ENCODE measurements at regions not wholly inside any gene's neighbourhood (a gene's known extent, or its start where the extent isn't known, plus 50 kb on each side); places are given as distances from the start of the nearest gene placed in this dataset.
"Not testable (repeated sequence)": the region's sequence is repeated elsewhere in the genome, so short reads cannot be mapped to it uniquely, and the experiment has no call there.

GRCh38 chr11:87589082-87589481 lies 551.3 kb downstream of the TMEM135 start:
- H3K36me3 ChIP-seq, result no peaks in the 10 kb centered on the region
- H3K27me3 Mint-ChIP-seq (ENCODE audit: insufficient read depth, low read depth), result no peaks in the 10 kb centered on the region
- H3K27ac ChIP-seq, result no peak overlapping the region
- H3K9me3 Mint-ChIP-seq, result peaks cover 16% of the 10 kb centered on the region
- H3K9me3 ChIP-seq (ENCODE audit: low read depth), result no peaks in the 10 kb centered on the region
- no peak overlapping the region for H3K9ac ChIP-seq
- no peaks in the 10 kb centered on the region for H3F3A ChIP-seq (ENCODE audit: low read depth)
- no peak overlapping the region for H3K4me3 ChIP-seq
- no peaks in the 10 kb centered on the region for H3K27me3 ChIP-seq
- H3K4me1 Mint-ChIP-seq, result no peaks in the 10 kb centered on the region
- no peak overlapping the region for H3K4me3 Mint-ChIP-seq
- no peaks in the 10 kb centered on the region for H3K79me2 ChIP-seq (ENCODE audit: low read depth)
- H4K20me1 ChIP-seq (ENCODE audit: low read depth), result no peaks in the 10 kb centered on the region
- no peak for DNase-seq (ENCODE audit: low spot score)
- no peak overlapping the region for H2AFZ ChIP-seq (replicated peaks)
- H3K36me3 Mint-ChIP-seq, result no peaks in the 10 kb centered on the region
- H3K27ac Mint-ChIP-seq, result no peak overlapping the region
- no peak for TF ChIP-seq EZH2phosphoT487 (IDR thresholded peaks at IDR 0.05)
- no peak for TF ChIP-seq EZH2 (IDR thresholded peaks at IDR 0.05)
- TF ChIP-seq CTCF (IDR thresholded peaks at IDR 0.05), result no peak
- H3K4me1 ChIP-seq, result no peaks in the 10 kb centered on the region
- H3K4me2 ChIP-seq, result no peak overlapping the region

GRCh38 chr11:87585613-87586012 lies 547.9 kb downstream of the TMEM135 start:
- H3K9me3 ChIP-seq (ENCODE audit: low read depth); DNase-seq (ENCODE audit: low spot score); H3K36me3 Mint-ChIP-seq; H3K27ac Mint-ChIP-seq; H3K9me3 Mint-ChIP-seq; H3K27ac ChIP-seq; H3K4me1 Mint-ChIP-seq; H3K4me3 Mint-ChIP-seq; H3F3A ChIP-seq (ENCODE audit: low read depth); H4K20me1 ChIP-seq (ENCODE audit: low read depth); H2AFZ ChIP-seq (replicated peaks); H3K4me3 ChIP-seq; H3K27me3 Mint-ChIP-seq (ENCODE audit: insufficient read depth, low read depth); H3K79me2 ChIP-seq (ENCODE audit: low read depth); H3K4me2 ChIP-seq; H3K9ac ChIP-seq; H3K4me1 ChIP-seq; H3K27me3 ChIP-seq; H3K36me3 ChIP-seq: not testable (repeated sequence)

GRCh38 chr11:87583931-87584330 lies 546.2 kb downstream of the TMEM135 start:
- TF ChIP-seq EZH2phosphoT487 (IDR thresholded peaks at IDR 0.05) (no peak), CTCF (IDR thresholded peaks at IDR 0.05) (no peak), EZH2 (IDR thresholded peaks at IDR 0.05) (no peak)
- no peaks in the 10 kb centered on the region for H3K9me3 Mint-ChIP-seq
- no peak for DNase-seq (ENCODE audit: low spot score)
- no peaks in the 10 kb centered on the region for H3K27me3 ChIP-seq
- no peaks in the 10 kb centered on the region for H3K36me3 Mint-ChIP-seq
- H3K79me2 ChIP-seq (ENCODE audit: low read depth), result no peaks in the 10 kb centered on the region
- no peak overlapping the region for H3K4me3 ChIP-seq
- H3F3A ChIP-seq (ENCODE audit: low read depth), result no peaks in the 10 kb centered on the region
- H3K27ac Mint-ChIP-seq, result no peak overlapping the region
- no peaks in the 10 kb centered on the region for H3K36me3 ChIP-seq
- no peaks in the 10 kb centered on the region for H4K20me1 ChIP-seq (ENCODE audit: low read depth)
- H3K4me1 Mint-ChIP-seq, result peaks cover 2% of the 10 kb centered on the region
- no peak overlapping the region for H3K4me2 ChIP-seq
- no peak overlapping the region for H3K4me3 Mint-ChIP-seq
- no peaks in the 10 kb centered on the region for H3K4me1 ChIP-seq
- H3K9ac ChIP-seq, result no peak overlapping the region
- H3K9me3 ChIP-seq (ENCODE audit: low read depth), result no peaks in the 10 kb centered on the region
- no peak overlapping the region for H2AFZ ChIP-seq (replicated peaks)
- H3K27ac ChIP-seq, result no peak overlapping the region
- H3K27me3 Mint-ChIP-seq (ENCODE audit: insufficient read depth, low read depth), result no peaks in the 10 kb centered on the region

GRCh38 chr11:87575088-87575487 lies 537.4 kb downstream of the TMEM135 start:
- DNase-seq (ENCODE audit: low spot score), result no peak
- H3K4me1 Mint-ChIP-seq, result peaks cover 12% of the 10 kb centered on the region
- H3K9me3 ChIP-seq (ENCODE audit: low read depth), result no peaks in the 10 kb centered on the region
- H3K79me2 ChIP-seq (ENCODE audit: low read depth), result no peaks in the 10 kb centered on the region
- peak overlapping the region; percentile 59 for H3K27ac Mint-ChIP-seq
- no peaks in the 10 kb centered on the region for H3K4me1 ChIP-seq
- no peak overlapping the region for H3K9ac ChIP-seq
- no peaks in the 10 kb centered on the region for H3F3A ChIP-seq (ENCODE audit: low read depth)
- no peak overlapping the region for H3K4me3 Mint-ChIP-seq
- no peak for TF ChIP-seq EZH2phosphoT487 (IDR thresholded peaks at IDR 0.05)
- no peak for TF ChIP-seq EZH2 (IDR thresholded peaks at IDR 0.05)
- no peak for TF ChIP-seq CTCF (IDR thresholded peaks at IDR 0.05)
- no peaks in the 10 kb centered on the region for H3K9me3 Mint-ChIP-seq
- H3K36me3 Mint-ChIP-seq, result no peaks in the 10 kb centered on the region
- H3K27me3 Mint-ChIP-seq (ENCODE audit: insufficient read depth, low read depth), result no peaks in the 10 kb centered on the region
- H4K20me1 ChIP-seq (ENCODE audit: low read depth), result no peaks in the 10 kb centered on the region
- H3K27ac ChIP-seq, result no peak overlapping the region
- no peaks in the 10 kb centered on the region for H3K36me3 ChIP-seq
- no peaks in the 10 kb centered on the region for H3K27me3 ChIP-seq
- no peak overlapping the region for H3K4me2 ChIP-seq
- no peak overlapping the region for H2AFZ ChIP-seq (replicated peaks)
- no peak overlapping the region for H3K4me3 ChIP-seq
